Right atrium auricular region (tissue), 2 donors: ENCODE measurements at regions not wholly inside any gene's neighbourhood (a gene's known extent, or its start where the extent isn't known, plus 50 kb on each side); places are given as distances from the start of the nearest gene placed in this dataset.

Source experiments
- DNase-seq: peaks from one replicate; pipeline ENCODE4 v3.0.0-alpha.2; 2019; ENCODE audit warnings: low spot score
- H3K27ac ChIP-seq, 2 donors: fragments of 200-600 bp; sonication (generic); 1 replicate in 1 of 2; 2 replicates in 1 of 2; pipeline ENCODE4 v1.5.1; 2016 to 2019
- H3K27me3 ChIP-seq, 2 donors: fragments of 200-600 bp; sonication (generic); one replicate each; pipeline versions ENCODE4 v1.5.1 to v1.6.0; 2017 to 2019
- H3K36me3 ChIP-seq: fragments of 200-600 bp; sonication (generic); one replicate; pipeline ENCODE4 v1.5.1; 2016
- H3K4me1 ChIP-seq, 2 donors: fragments of 200-600 bp; sonication (generic); one replicate each; pipeline versions ENCODE4 v1.5.1 to v1.6.0; 2017 to 2019
- H3K4me3 ChIP-seq, 2 donors: fragments of 200-600 bp; sonication (generic); 1 replicate in 1 of 2; 2 replicates in 1 of 2; pipeline ENCODE4 v1.5.1; 2017 to 2019; ENCODE audit warnings: mild to moderate bottlenecking in 1 of 2, moderate library complexity in 1 of 2
- H3K9me3 ChIP-seq, 2 donors: fragments of 200-600 bp; sonication (generic); one replicate each; pipeline ENCODE4 v1.5.1; 2019
- TF ChIP-seq, protein P1 (sequence below), 2 donors: fragments of 200-600 bp; sonication (generic); IDR thresholded peaks; one replicate each; pipeline ENCODE4 v1.5.1; 2019; ENCODE audit warnings: antibody characterized with exemption in 2 of 2

- Histone ChIP-seq H3K27ac (no peak overlapping the region), H3K9me3 (no peaks in the 10 kb centered on the region), H3K4me3 (no peak overlapping the region), H3K36me3 (no peaks in the 10 kb centered on the region), H3K27me3 (no peaks in the 10 kb centered on the region), H3K4me1 (peaks cover 0 to 16% of the 10 kb centered on the region in 2 donors)
- DNase-seq: no peak
- TF ChIP-seq, protein P1, sequence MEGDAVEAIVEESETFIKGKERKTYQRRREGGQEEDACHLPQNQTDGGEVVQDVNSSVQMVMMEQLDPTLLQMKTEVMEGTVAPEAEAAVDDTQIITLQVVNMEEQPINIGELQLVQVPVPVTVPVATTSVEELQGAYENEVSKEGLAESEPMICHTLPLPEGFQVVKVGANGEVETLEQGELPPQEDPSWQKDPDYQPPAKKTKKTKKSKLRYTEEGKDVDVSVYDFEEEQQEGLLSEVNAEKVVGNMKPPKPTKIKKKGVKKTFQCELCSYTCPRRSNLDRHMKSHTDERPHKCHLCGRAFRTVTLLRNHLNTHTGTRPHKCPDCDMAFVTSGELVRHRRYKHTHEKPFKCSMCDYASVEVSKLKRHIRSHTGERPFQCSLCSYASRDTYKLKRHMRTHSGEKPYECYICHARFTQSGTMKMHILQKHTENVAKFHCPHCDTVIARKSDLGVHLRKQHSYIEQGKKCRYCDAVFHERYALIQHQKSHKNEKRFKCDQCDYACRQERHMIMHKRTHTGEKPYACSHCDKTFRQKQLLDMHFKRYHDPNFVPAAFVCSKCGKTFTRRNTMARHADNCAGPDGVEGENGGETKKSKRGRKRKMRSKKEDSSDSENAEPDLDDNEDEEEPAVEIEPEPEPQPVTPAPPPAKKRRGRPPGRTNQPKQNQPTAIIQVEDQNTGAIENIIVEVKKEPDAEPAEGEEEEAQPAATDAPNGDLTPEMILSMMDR (IDR thresholded peaks at IDR 0.05): no peak
Observed at GRCh38 chr15:39176030-39176429, 404.8 kb upstream of the THBS1 start.

GRCh38 chr15:39177561-39177960 is 403.3 kb upstream of the THBS1 start:
- no peak for DNase-seq
- Histone ChIP-seq H3K4me1 (peaks cover 0 to 7% of the 10 kb centered on the region in 2 donors), H3K27me3 (no peaks in the 10 kb centered on the region), H3K9me3 (no peaks in the 10 kb centered on the region), H3K27ac (no peak overlapping the region), H3K36me3 (no peaks in the 10 kb centered on the region), H3K4me3 (no peak overlapping the region)
- TF ChIP-seq, protein P1 (IDR thresholded peaks at IDR 0.05): no peak

DNA sequence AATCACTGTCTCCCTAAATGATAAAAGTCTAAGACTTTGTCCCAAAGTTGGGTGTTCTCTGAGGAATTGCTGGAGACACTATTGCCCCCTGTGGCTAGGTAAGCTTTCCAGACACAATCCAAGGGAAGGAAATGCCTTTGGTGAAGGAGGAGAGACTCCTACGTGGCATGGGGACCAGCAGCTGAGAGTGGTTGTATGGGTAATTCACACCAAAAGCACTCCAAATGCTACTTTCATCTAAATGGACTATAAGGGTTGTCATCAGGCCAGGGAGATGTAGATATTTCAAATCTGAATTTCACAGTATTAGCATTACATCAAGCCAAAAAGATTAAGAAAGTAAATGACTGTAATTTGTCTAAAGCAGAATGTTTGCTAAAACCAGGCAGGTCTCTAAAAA is 400.8 kb upstream of the THBS1 start:
- Histone ChIP-seq H3K4me3 (no peak overlapping the region), H3K27me3 (no peaks in the 10 kb centered on the region), H3K9me3 (no peaks in the 10 kb centered on the region), H3K36me3 (no peaks in the 10 kb centered on the region), H3K27ac (no peak overlapping the region), H3K4me1 (no peaks in the 10 kb centered on the region)
- no peak for DNase-seq
- TF ChIP-seq, protein P1 (IDR thresholded peaks at IDR 0.05): no peak

- DNase-seq: no peak
- no peak overlapping the region for H3K27ac ChIP-seq
Observed at GRCh38 chr15:39180483-39180933, 400.4 kb upstream of the THBS1 start.

DNA sequence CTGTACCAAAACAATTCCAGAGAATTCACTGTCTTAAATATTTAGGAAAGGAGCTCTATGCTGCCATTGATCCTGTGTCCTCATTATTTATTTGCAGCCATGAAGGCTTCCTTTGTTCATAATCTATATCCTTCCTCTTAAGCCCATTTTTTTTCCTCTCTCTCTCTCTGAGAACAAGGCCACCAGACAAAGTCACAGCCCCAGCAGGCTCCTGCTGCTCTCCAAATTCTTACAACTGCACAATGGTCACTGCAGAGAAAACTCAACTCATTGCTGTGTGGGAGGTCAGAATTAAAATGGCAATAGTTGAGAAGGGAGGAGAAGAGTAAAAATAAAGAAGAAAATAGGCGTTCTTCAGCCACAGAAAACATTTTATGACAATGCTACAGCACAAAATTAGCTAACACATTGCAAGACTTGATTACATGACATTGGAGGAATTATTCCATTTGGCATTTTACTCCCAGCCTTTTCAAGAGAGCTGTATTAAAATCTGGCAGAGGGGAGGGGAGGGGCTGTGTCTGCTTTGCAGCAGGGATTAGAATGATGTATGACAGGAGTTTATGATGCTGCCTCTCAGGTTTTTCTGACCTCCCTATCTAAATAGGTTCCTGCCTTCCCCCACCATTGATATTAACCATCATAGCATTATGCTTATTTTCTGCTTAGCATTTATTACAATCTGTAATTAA is 399.7 kb upstream of the THBS1 start:
- no peak overlapping the region for H3K4me3 ChIP-seq
- H3K4me1 ChIP-seq: no peaks in the 10 kb centered on the region
- H3K36me3 ChIP-seq: no peaks in the 10 kb centered on the region
- no peak overlapping the region for H3K27ac ChIP-seq
- DNase-seq: no peak
- TF ChIP-seq, protein P1 (IDR thresholded peaks at IDR 0.05): no peak
- no peaks in the 10 kb centered on the region for H3K27me3 ChIP-seq
- H3K9me3 ChIP-seq: no peaks in the 10 kb centered on the region

More at GRCh38 chr15:39180483-39180933, 400.4 kb upstream of the THBS1 start:
- no peak overlapping the region for H3K4me3 ChIP-seq
- no peaks in the 10 kb centered on the region for H3K36me3 ChIP-seq
- no peaks in the 10 kb centered on the region for H3K27me3 ChIP-seq
- H3K9me3 ChIP-seq: no peaks in the 10 kb centered on the region
- TF ChIP-seq, protein P1 (IDR thresholded peaks at IDR 0.05): no peak
- H3K4me1 ChIP-seq: no peaks in the 10 kb centered on the region

- no peaks in the 10 kb centered on the region for H3K36me3 ChIP-seq
- no peaks in the 10 kb centered on the region for H3K9me3 ChIP-seq
- H3K27ac ChIP-seq: no peak overlapping the region
- TF ChIP-seq, protein P1 (IDR thresholded peaks at IDR 0.05): no peak
- H3K4me3 ChIP-seq: no peak overlapping the region
- DNase-seq: no peak
- H3K4me1 ChIP-seq: no peaks in the 10 kb centered on the region
- no peaks in the 10 kb centered on the region for H3K27me3 ChIP-seq
Observed at GRCh38 chr15:39181940-39182339, 398.9 kb upstream of the THBS1 start.
